Neural cell (in vitro differentiated cells): ENCODE measurements at regions not wholly inside any gene's neighbourhood (a gene's known extent, or its start where the extent isn't known, plus 50 kb on each side); places are given as distances from the start of the nearest gene placed in this dataset.

Experiments
- H2AFZ ChIP-seq: fragments of 200-600, 300-800 bp; sonication (generic), shearing (Covaris generic); 2 replicates; pipeline ENCODE4 v1.6.0; 2014; ENCODE audit warnings: low read depth, mild to moderate bottlenecking, antibody characterized with exemption, low read length, moderate library complexity
- H3F3A ChIP-seq: fragments of 200-600 bp; shearing (Covaris generic); 2 replicates; pipeline ENCODE4 v1.6.1; 2016; ENCODE audit warnings: mild to moderate bottlenecking, moderate library complexity, mixed read lengths, antibody characterized with exemption, low read length; ENCODE audit not compliant: insufficient read depth, poor library complexity, severe bottlenecking
- H3K27ac ChIP-seq: fragments of 200-600, 300-800 bp; sonication (generic), shearing (Covaris generic); 2 replicates; pipeline ENCODE4 v1.5.1; 2014; ENCODE audit warnings: mild to moderate bottlenecking, low read length, moderate library complexity
- H3K27me3 ChIP-seq: fragments of 300-800, 200-600 bp; sonication (generic), shearing (Covaris generic); 2 replicates; pipeline ENCODE4 v1.6.0; 2014; ENCODE audit warnings: mild to moderate bottlenecking, low read depth, low read length, moderate library complexity; ENCODE audit not compliant: insufficient read depth
- H3K36me3 ChIP-seq: fragments of 300-800, 200-600 bp; sonication (generic), shearing (Covaris generic); 2 replicates; pipeline ENCODE4 v1.5.1; 2014; ENCODE audit warnings: mild to moderate bottlenecking, antibody characterized with exemption, low read length, moderate library complexity; ENCODE audit not compliant: insufficient read depth
- H3K4me2 ChIP-seq: fragments of 300-800, 200-600 bp; sonication (generic), shearing (Covaris generic); 2 replicates; pipeline ENCODE4 v1.6.0; 2014; ENCODE audit warnings: mild to moderate bottlenecking, low read length
- H3K4me3 ChIP-seq: fragments of 300-800, 200-600 bp; sonication (generic), shearing (Covaris generic); 2 replicates; pipeline ENCODE4 v1.5.1; 2014; ENCODE audit warnings: mild to moderate bottlenecking, low read length, moderate library complexity
- H3K79me2 ChIP-seq: fragments of 200-600 bp; shearing (Covaris generic); replicated peaks from 2 replicates; pipeline ENCODE4 v1.6.0; 2014; ENCODE audit warnings: mild to moderate bottlenecking, low read length, moderate library complexity; ENCODE audit not compliant: insufficient read depth
- H3K9ac ChIP-seq: fragments of 300-800, 200-600 bp; sonication (generic), shearing (Covaris generic); 2 replicates; pipeline ENCODE4 v1.6.1; 2016; ENCODE audit warnings: mild to moderate bottlenecking, low read length, mixed read lengths
- H3K9me2 ChIP-seq: fragments of 200-600 bp; shearing (Covaris generic); 2 replicates; pipeline ENCODE4 v1.6.1; 2016; ENCODE audit warnings: mild to moderate bottlenecking, low read length, mixed read lengths; ENCODE audit not compliant: insufficient read depth
- H3K9me3 ChIP-seq: fragments of 200-600, 300-800 bp; sonication (generic), shearing (Covaris generic); 2 replicates; pipeline ENCODE4 v1.6.1; 2016; ENCODE audit warnings: mild to moderate bottlenecking, mixed run types, low read length, moderate library complexity, mixed read lengths
- H4K20me1 ChIP-seq: fragments of 200-600 bp; shearing (Covaris generic); 2 replicates; pipeline ENCODE4 v1.6.1; 2016; ENCODE audit warnings: mild to moderate bottlenecking, mixed run types; ENCODE audit not compliant: insufficient read depth
- EP300 ChIP-seq: fragments of 450-650 bp; conservative IDR thresholded peaks from 2 replicates; pipeline ENCODE4 v1.6.1; 2014; ENCODE audit warnings: antibody characterized with exemption, mild to moderate bottlenecking, moderate library complexity; ENCODE audit not compliant: poor library complexity, severe bottlenecking
- EZH2 ChIP-seq: fragments of 200-600, 300-800 bp; shearing (Covaris generic), sonication (generic); IDR thresholded peaks from 2 replicates; pipeline ENCODE4 v1.6.1; 2014; ENCODE audit warnings: antibody characterized with exemption, low read length, borderline replicate concordance, mild to moderate bottlenecking; ENCODE audit not compliant: insufficient read depth, poor library complexity, severe bottlenecking
- MXI1 ChIP-seq: fragments of 450-650 bp; conservative IDR thresholded peaks from 2 replicates; pipeline ENCODE4 v1.6.1; 2014; ENCODE audit warnings: antibody characterized with exemption, mild to moderate bottlenecking; ENCODE audit not compliant: poor library complexity, severe bottlenecking
- POLR2AphosphoS5 ChIP-seq: IDR thresholded peaks from 2 replicates; pipeline ENCODE4 v1.6.1; 2012
- RAD21 ChIP-seq: fragments of 450-650 bp; conservative IDR thresholded peaks from 2 replicates; pipeline ENCODE4 v1.6.1; 2014; ENCODE audit warnings: antibody characterized with exemption, mild to moderate bottlenecking, moderate library complexity
- REST ChIP-seq: IDR thresholded peaks from 2 replicates; pipeline ENCODE4 v1.6.1; 2012; ENCODE audit warnings: borderline replicate concordance
- SMC3 ChIP-seq: fragments of 450-650 bp; conservative IDR thresholded peaks from 2 replicates; pipeline ENCODE4 v1.6.1; 2014; ENCODE audit warnings: antibody characterized with exemption, mild to moderate bottlenecking, moderate library complexity; ENCODE audit not compliant: poor library complexity
- TAF1 ChIP-seq: IDR thresholded peaks from 2 replicates; pipeline ENCODE4 v1.6.1; 2012; ENCODE audit warnings: low read depth
- TF ChIP-seq, protein P1 (sequence below): fragments of 450-650 bp; IDR thresholded peaks from 2 replicates; pipeline ENCODE4 v1.5.1; 2014; ENCODE audit warnings: antibody characterized with exemption, mild to moderate bottlenecking, moderate library complexity; ENCODE audit not compliant: poor library complexity, severe bottlenecking

DNA sequence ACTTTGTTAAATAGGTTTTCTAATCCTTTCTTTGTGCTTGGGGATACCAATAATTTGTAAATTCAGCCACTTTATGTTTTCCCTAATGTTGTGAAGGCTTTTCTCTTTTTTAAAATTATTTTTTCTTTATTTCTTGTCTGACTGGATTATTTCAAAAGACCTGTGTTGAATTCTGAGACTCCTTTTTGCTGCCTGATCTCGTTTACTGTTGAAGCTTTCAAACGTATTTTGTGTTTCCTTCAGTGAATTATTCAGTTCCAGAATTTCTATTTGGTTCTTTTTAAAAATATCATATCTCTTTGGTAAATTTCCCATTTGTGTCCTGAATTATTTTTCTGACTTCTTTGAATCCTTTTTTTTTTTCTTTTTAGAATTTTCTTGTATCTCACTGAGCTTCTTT is 241.6 kb downstream of the LRIG3 start:
- H3K9me3 ChIP-seq, result peaks cover 7% of the 10 kb centered on the region
- H4K20me1 ChIP-seq, result no peaks in the 10 kb centered on the region
- H3K79me2 ChIP-seq, result no peaks in the 10 kb centered on the region
- no peak overlapping the region for H3K4me3 ChIP-seq
- no peaks in the 10 kb centered on the region for H3K9me2 ChIP-seq
- no peaks in the 10 kb centered on the region for H3F3A ChIP-seq
- H3K27ac ChIP-seq, result no peak overlapping the region
- TF ChIP-seq, protein P1, sequence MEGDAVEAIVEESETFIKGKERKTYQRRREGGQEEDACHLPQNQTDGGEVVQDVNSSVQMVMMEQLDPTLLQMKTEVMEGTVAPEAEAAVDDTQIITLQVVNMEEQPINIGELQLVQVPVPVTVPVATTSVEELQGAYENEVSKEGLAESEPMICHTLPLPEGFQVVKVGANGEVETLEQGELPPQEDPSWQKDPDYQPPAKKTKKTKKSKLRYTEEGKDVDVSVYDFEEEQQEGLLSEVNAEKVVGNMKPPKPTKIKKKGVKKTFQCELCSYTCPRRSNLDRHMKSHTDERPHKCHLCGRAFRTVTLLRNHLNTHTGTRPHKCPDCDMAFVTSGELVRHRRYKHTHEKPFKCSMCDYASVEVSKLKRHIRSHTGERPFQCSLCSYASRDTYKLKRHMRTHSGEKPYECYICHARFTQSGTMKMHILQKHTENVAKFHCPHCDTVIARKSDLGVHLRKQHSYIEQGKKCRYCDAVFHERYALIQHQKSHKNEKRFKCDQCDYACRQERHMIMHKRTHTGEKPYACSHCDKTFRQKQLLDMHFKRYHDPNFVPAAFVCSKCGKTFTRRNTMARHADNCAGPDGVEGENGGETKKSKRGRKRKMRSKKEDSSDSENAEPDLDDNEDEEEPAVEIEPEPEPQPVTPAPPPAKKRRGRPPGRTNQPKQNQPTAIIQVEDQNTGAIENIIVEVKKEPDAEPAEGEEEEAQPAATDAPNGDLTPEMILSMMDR, result no peak
- TF ChIP-seq REST, result no peak
- TF ChIP-seq EZH2, result no peak
- no peak for TF ChIP-seq EP300
- TF ChIP-seq TAF1, result no peak
- no peak for TF ChIP-seq SMC3
- no peak for TF ChIP-seq MXI1
- TF ChIP-seq RAD21, result no peak
- no peak for TF ChIP-seq POLR2AphosphoS5
- no peaks in the 10 kb centered on the region for H3K36me3 ChIP-seq
- no peak overlapping the region for H2AFZ ChIP-seq
- no peak overlapping the region for H3K9ac ChIP-seq
- H3K4me2 ChIP-seq, result no peak overlapping the region
- H3K27me3 ChIP-seq, result no peaks in the 10 kb centered on the region

GRCh38 chr12:58681730-58682129 is 238.6 kb downstream of the LRIG3 start:
- no peak overlapping the region for H2AFZ ChIP-seq
- no peak for TF ChIP-seq EP300
- no peak for TF ChIP-seq REST
- TF ChIP-seq TAF1, result no peak
- no peak for TF ChIP-seq SMC3

More at GRCh38 chr12:58681730-58682129, 238.6 kb downstream of the LRIG3 start:
- no peaks in the 10 kb centered on the region for H3K27me3 ChIP-seq
- H3F3A ChIP-seq, result no peaks in the 10 kb centered on the region
- H3K27ac ChIP-seq, result no peak overlapping the region
- no peak overlapping the region for H3K9ac ChIP-seq
- H3K9me3 ChIP-seq, result peaks cover 7% of the 10 kb centered on the region
- H3K4me2 ChIP-seq, result no peak overlapping the region
- H3K9me2 ChIP-seq, result no peaks in the 10 kb centered on the region
- no peaks in the 10 kb centered on the region for H3K79me2 ChIP-seq
- no peak overlapping the region for H3K4me3 ChIP-seq
- H3K36me3 ChIP-seq, result no peaks in the 10 kb centered on the region
- H4K20me1 ChIP-seq, result no peaks in the 10 kb centered on the region
